ENCODE measurements at regions not wholly inside any gene's neighbourhood (a gene's known extent, or its start where the extent isn't known, plus 50 kb on each side); places are given as distances from the start of the nearest gene placed in this dataset.

DNA sequence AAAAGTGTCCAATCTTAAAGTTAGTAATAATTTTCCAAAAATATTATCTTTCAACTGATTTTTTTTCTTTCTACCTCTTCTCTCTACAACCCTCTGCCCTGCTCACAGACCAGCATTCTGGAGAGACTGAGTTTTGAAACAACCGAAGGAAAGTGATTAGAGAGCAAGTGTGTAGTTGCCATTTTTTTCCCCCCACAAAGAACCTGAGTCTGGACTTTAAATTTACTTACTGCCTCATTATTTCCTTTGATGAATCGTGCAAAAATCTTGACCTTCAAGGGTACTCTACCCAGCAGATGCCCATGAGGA lies 63.4 kb upstream of the NEUROD1 start:
- TF ChIP-seq POLR2A (IDR thresholded peaks at IDR 0.05; ENCODE audit: low read depth, low read length) (no peak), POLR2AphosphoS5 (IDR thresholded peaks at IDR 0.05; ENCODE audit: low read depth, low read length) (no peak)

Measured in GM12891 (cell line).